ENCODE measurements at regions not wholly inside any gene's neighbourhood (a gene's known extent, or its start where the extent isn't known, plus 50 kb on each side); places are given as distances from the start of the nearest gene placed in this dataset.

- H3K4me3 ChIP-seq, result no peak overlapping the region
- ATAC-seq (ENCODE audit: insufficient number of reproducible peaks, low FRiP score, low read depth) (no peak), DNase-seq (ENCODE audit: low spot score) (no peak)
- H3K27ac ChIP-seq, result no peak overlapping the region
- no peak for TF ChIP-seq CTCF (IDR thresholded peaks at IDR 0.05)
- no peaks in the 10 kb centered on the region for H3K9me3 ChIP-seq
- H3K27me3 ChIP-seq (replicated peaks; ENCODE audit: insufficient read depth), result no peaks in the 10 kb centered on the region
- H3K4me1 ChIP-seq (ENCODE audit: control insufficient read depth in 1 of 2, low read depth in 2 of 2), result no peaks in the 10 kb centered on the region
- H3K36me3 ChIP-seq, result no peaks in the 10 kb centered on the region
These were observed 570.7 kb downstream of the BCOR start for GRCh38 chrX:39527025-39527424.

- TF ChIP-seq CTCF (IDR thresholded peaks at IDR 0.05), result no peak
These were observed 569.4 kb downstream of the BCOR start for GRCh38 chrX:39528161-39528916.

GRCh38 chrX:39532761-39533160 lies 565.0 kb downstream of the BCOR start:
- no peak overlapping the region for H3K27ac ChIP-seq
- ATAC-seq (ENCODE audit: insufficient number of reproducible peaks, low FRiP score, low read depth) (no peak), DNase-seq (ENCODE audit: low spot score) (no peak)
- no peak for TF ChIP-seq CTCF (IDR thresholded peaks at IDR 0.05)
- no peaks in the 10 kb centered on the region for H3K4me1 ChIP-seq (ENCODE audit: control insufficient read depth in 1 of 2, low read depth in 2 of 2)
- no peaks in the 10 kb centered on the region for H3K36me3 ChIP-seq
- no peaks in the 10 kb centered on the region for H3K27me3 ChIP-seq (replicated peaks; ENCODE audit: insufficient read depth)
- H3K4me3 ChIP-seq, result no peak overlapping the region
- no peaks in the 10 kb centered on the region for H3K9me3 ChIP-seq

More at GRCh38 chrX:39528161-39528916, 569.4 kb downstream of the BCOR start:
- no peak overlapping the region for H3K27ac ChIP-seq
- ATAC-seq (ENCODE audit: insufficient number of reproducible peaks, low FRiP score, low read depth), result no peak
- DNase-seq (ENCODE audit: low spot score), result no peak
- no peaks in the 10 kb centered on the region for H3K4me1 ChIP-seq (ENCODE audit: control insufficient read depth in 1 of 2, low read depth in 2 of 2)
- no peaks in the 10 kb centered on the region for H3K9me3 ChIP-seq
- H3K27me3 ChIP-seq (replicated peaks; ENCODE audit: insufficient read depth), result no peaks in the 10 kb centered on the region
- no peak overlapping the region for H3K4me3 ChIP-seq
- no peaks in the 10 kb centered on the region for H3K36me3 ChIP-seq

GRCh38 chrX:39534949-39535348 lies 562.8 kb downstream of the BCOR start:
- Histone ChIP-seq H3K4me1 (ENCODE audit: control insufficient read depth in 1 of 2, low read depth in 2 of 2) (no peaks in the 10 kb centered on the region), H3K27me3 (replicated peaks; ENCODE audit: insufficient read depth) (no peaks in the 10 kb centered on the region), H3K9me3 (no peaks in the 10 kb centered on the region), H3K4me3 (no peak overlapping the region), H3K36me3 (no peaks in the 10 kb centered on the region), H3K27ac (no peak overlapping the region)
- ATAC-seq (ENCODE audit: insufficient number of reproducible peaks, low FRiP score, low read depth) (no peak), DNase-seq (ENCODE audit: low spot score) (no peak)
- TF ChIP-seq CTCF (IDR thresholded peaks at IDR 0.05), result no peak

- Histone ChIP-seq H3K27ac (no peak overlapping the region), H3K4me3 (no peak overlapping the region), H3K36me3 (no peaks in the 10 kb centered on the region), H3K4me1 (ENCODE audit: control insufficient read depth in 1 of 2, low read depth in 2 of 2) (no peaks in the 10 kb centered on the region), H3K27me3 (replicated peaks; ENCODE audit: insufficient read depth) (no peaks in the 10 kb centered on the region), H3K9me3 (no peaks in the 10 kb centered on the region)
- DNase-seq (ENCODE audit: low spot score) (no peak), ATAC-seq (ENCODE audit: insufficient number of reproducible peaks, low FRiP score, low read depth) (no peak)
- TF ChIP-seq CTCF (IDR thresholded peaks at IDR 0.05), result no peak
These were observed 561.5 kb downstream of the BCOR start for GRCh38 chrX:39536211-39536610.
